ENCODE measurements at regions not wholly inside any gene's neighbourhood (a gene's known extent, or its start where the extent isn't known, plus 50 kb on each side); places are given as distances from the start of the nearest gene placed in this dataset.
"Not testable (repeated sequence)": the region's sequence is repeated elsewhere in the genome, so short reads cannot be mapped to it uniquely, and the experiment has no call there.

DNA sequence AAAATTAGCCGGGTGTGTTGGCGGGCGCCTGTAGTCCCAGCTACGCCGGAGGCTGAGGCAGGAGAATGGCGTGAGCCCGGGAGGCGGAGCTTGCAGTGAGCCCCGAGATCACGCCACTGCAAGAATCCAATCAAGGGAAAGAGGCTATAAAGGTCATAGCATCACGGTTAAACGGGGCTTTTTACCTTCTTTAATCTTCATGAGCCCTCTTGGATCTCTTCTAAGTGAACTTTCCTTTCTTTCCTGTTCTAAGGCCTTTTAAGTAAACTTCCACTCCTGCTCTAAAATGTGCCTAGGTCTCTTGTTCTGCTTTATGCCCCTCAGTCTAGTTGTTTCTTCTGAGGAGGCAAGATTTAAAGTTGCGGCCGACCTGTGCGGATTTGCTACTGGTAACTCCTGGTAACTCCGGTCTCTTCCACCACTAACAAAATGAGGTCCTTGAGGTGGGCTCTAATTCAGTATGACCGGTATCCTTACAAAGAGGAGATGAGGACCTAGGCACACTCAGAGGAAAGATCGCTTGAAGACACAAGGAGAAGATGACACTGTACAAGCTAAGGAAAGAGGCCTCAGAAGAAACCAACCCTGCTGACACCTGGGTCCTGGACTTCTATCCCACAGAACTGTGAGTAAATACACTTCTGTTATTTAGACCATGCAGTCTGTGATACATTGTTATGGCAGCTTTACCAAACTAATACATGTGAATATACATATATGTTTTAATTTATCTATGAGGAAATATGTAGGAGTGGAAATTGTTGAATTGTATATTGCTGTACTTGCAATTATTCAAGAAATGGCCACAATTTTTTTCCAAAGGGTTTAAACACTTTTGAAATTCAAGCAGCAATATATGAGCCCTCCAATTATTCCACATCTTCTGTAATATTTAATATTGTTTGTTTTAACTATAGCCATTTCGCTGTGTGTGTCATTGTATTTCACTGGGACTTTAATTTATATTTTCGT is 331.5 kb upstream of the CNTNAP2 start:
- intact Hi-C loops (cut with micrococcal nuclease) = no loop called here
- Histone ChIP-seq H3K79me2 (ENCODE audit: insufficient read depth, low read length) (no peaks in the 10 kb centered on the region), H3K36me3 (ENCODE audit: control insufficient read depth in 1 of 2, insufficient read depth in 2 of 2, low read length in 2 of 2) (no peaks in the 10 kb centered on the region), H3K9me3 (ENCODE audit: control insufficient read depth in 1 of 2, insufficient read depth in 1 of 2, low read depth in 1 of 2, low read length in 2 of 2) (peaks cover 4 to 5% of the 10 kb centered on the region in 2 experiments; a peak in 3 of 4 replicates), H3K9ac (ENCODE audit: low read length) (no peak overlapping the region), H3K4me2 (ENCODE audit: low read length) (no peak overlapping the region), H2AFZ (ENCODE audit: low read depth, low read length, poor library complexity, severe bottlenecking) (no peak overlapping the region), H3K4me3 (replicated peaks in 1 of 2; ENCODE audit: low read depth in 1 of 2, low read length in 2 of 2) (no peak overlapping the region), H3K9me2 (ENCODE audit: insufficient read depth) (no peaks in the 10 kb centered on the region), H3K4me1 (ENCODE audit: control insufficient read depth in 1 of 2, insufficient read depth in 2 of 2, low read length in 2 of 2) (no peaks in the 10 kb centered on the region), H3K27ac (ENCODE audit: low read depth, low read length) (no peak overlapping the region), H3K27me3 (ENCODE audit: insufficient read depth, low read length) (no peaks in the 10 kb centered on the region), H4K20me1 (ENCODE audit: insufficient read depth) (no peaks in the 10 kb centered on the region)
- no TSS peak for BruUV-seq (replicated peaks)
- ChIA-PET CTCF (no interaction called here), RAD21 (ENCODE audit: low non-redundant PET in 1 of 2, low total read pairs in 2 of 2, uncharacterized antibody in 2 of 2, unreplicated experiment in 2 of 2) (no interaction called here), POLR2A (no interaction called here)
- TF ChIP-seq ATF3 (IDR thresholded peaks at IDR 0.05) = no peak
- TF ChIP-seq EGR1 (IDR thresholded peaks at IDR 0.05; ENCODE audit: low read depth) = no peak
- TF ChIP-seq, protein P1, sequence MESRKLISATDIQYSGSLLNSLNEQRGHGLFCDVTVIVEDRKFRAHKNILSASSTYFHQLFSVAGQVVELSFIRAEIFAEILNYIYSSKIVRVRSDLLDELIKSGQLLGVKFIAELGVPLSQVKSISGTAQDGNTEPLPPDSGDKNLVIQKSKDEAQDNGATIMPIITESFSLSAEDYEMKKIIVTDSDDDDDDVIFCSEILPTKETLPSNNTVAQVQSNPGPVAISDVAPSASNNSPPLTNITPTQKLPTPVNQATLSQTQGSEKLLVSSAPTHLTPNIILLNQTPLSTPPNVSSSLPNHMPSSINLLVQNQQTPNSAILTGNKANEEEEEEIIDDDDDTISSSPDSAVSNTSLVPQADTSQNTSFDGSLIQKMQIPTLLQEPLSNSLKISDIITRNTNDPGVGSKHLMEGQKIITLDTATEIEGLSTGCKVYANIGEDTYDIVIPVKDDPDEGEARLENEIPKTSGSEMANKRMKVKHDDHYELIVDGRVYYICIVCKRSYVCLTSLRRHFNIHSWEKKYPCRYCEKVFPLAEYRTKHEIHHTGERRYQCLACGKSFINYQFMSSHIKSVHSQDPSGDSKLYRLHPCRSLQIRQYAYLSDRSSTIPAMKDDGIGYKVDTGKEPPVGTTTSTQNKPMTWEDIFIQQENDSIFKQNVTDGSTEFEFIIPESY (IDR thresholded peaks at IDR 0.05; ENCODE audit: extremely low read depth, insufficient replicate concordance, low read length) = no peak
- TF ChIP-seq RAD21 (IDR thresholded peaks at IDR 0.05; ENCODE audit: low read depth) = no peak
- no peak for ATAC-seq
- no peak for DNase-seq (ENCODE audit: low read depth, low spot score)

DNA sequence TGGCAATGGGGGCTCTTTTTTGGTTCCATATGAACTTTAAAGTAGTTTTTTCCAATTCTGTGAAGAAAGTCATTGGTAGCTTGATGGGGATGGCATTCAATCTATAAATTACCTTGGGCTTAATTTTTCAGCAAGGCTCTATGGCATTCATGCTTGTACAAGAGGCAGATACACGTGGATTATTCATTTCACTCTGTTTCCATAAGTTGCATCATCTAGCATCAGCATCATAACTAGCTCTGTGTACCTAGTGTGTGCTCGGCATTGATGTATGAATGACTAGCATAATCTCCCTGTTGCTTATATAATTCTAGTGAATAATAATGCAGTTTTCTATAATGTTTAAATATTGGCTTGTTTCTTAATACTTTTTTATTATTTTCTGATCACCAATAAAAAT is 335.2 kb upstream of the CNTNAP2 start:
- H3K9me2 ChIP-seq (ENCODE audit: insufficient read depth); POLR2A ChIA-PET; H3K9me3 ChIP-seq (ENCODE audit: control insufficient read depth in 1 of 2, insufficient read depth in 1 of 2, low read depth in 1 of 2, low read length in 2 of 2); H2AFZ ChIP-seq (ENCODE audit: low read depth, low read length, poor library complexity, severe bottlenecking); BruUV-seq (replicated peaks); H3K27me3 ChIP-seq (ENCODE audit: insufficient read depth, low read length); H4K20me1 ChIP-seq (ENCODE audit: insufficient read depth); intact Hi-C loops (cut with micrococcal nuclease); H3K9ac ChIP-seq (ENCODE audit: low read length); H3K4me2 ChIP-seq (ENCODE audit: low read length); DNase-seq (ENCODE audit: low read depth, low spot score); H3K27ac ChIP-seq (ENCODE audit: low read depth, low read length); ATAC-seq; H3K4me1 ChIP-seq (ENCODE audit: control insufficient read depth in 1 of 2, insufficient read depth in 2 of 2, low read length in 2 of 2); CTCF ChIA-PET; H3K4me3 ChIP-seq (replicated peaks in 1 of 2; ENCODE audit: low read depth in 1 of 2, low read length in 2 of 2); H3K79me2 ChIP-seq (ENCODE audit: insufficient read depth, low read length); RAD21 ChIA-PET (ENCODE audit: low non-redundant PET in 1 of 2, low total read pairs in 2 of 2, uncharacterized antibody in 2 of 2, unreplicated experiment in 2 of 2); H3K36me3 ChIP-seq (ENCODE audit: control insufficient read depth in 1 of 2, insufficient read depth in 2 of 2, low read length in 2 of 2): not testable (repeated sequence)

Data from HCT116 (cell line).